Esophagus squamous epithelium (tissue), 4 donors: ENCODE measurements at regions not wholly inside any gene's neighbourhood (a gene's known extent, or its start where the extent isn't known, plus 50 kb on each side); places are given as distances from the start of the nearest gene placed in this dataset.

Experiments
- POLR2A ChIP-seq, 4 donors: fragments of 450-650 bp; IDR thresholded peaks; one replicate each; pipeline ENCODE4 v1.6.1; 2017; ENCODE audit warnings: antibody characterized with exemption in 4 of 4, mild to moderate bottlenecking in 4 of 4, moderate library complexity in 3 of 4
- TF ChIP-seq, protein P1 (sequence below), 6 experiments: fragments of 450-650 bp in 4 of 6; fragments of 200-600 bp in 2 of 6; sonication (generic) in 2 of 6; IDR thresholded peaks; one replicate each; pipeline ENCODE4 v1.5.1; 2016 to 2019; ENCODE audit warnings: antibody characterized with exemption in 6 of 6, mild to moderate bottlenecking in 4 of 6, moderate library complexity in 4 of 6

DNA sequence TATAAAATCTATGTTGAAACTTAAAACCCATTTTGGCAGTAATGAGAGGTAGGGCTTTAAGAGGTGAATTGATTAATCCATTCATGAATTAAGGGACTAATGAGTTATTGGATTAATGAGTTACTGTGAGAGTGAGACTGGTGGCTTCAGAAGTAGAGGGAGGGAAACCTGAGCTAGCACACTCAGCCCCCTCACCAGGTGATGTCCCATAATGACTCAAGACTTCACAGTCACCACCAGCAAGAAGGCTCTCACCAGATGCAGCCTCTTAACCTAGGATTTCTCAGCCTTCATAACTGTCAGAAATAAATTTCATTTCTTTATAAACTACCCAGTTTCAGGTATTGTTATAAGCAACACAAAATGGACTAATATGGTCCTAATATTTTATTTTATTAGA, 621.7 kb upstream of the ACVR2A start:
- TF ChIP-seq POLR2A (IDR thresholded peaks at IDR 0.05), result no peak
- TF ChIP-seq, protein P1, sequence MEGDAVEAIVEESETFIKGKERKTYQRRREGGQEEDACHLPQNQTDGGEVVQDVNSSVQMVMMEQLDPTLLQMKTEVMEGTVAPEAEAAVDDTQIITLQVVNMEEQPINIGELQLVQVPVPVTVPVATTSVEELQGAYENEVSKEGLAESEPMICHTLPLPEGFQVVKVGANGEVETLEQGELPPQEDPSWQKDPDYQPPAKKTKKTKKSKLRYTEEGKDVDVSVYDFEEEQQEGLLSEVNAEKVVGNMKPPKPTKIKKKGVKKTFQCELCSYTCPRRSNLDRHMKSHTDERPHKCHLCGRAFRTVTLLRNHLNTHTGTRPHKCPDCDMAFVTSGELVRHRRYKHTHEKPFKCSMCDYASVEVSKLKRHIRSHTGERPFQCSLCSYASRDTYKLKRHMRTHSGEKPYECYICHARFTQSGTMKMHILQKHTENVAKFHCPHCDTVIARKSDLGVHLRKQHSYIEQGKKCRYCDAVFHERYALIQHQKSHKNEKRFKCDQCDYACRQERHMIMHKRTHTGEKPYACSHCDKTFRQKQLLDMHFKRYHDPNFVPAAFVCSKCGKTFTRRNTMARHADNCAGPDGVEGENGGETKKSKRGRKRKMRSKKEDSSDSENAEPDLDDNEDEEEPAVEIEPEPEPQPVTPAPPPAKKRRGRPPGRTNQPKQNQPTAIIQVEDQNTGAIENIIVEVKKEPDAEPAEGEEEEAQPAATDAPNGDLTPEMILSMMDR (IDR thresholded peaks at IDR 0.05), result no peak
